ENCODE measurements at regions not wholly inside any gene's neighbourhood (a gene's known extent, or its start where the extent isn't known, plus 50 kb on each side); places are given as distances from the start of the nearest gene placed in this dataset.

DNA sequence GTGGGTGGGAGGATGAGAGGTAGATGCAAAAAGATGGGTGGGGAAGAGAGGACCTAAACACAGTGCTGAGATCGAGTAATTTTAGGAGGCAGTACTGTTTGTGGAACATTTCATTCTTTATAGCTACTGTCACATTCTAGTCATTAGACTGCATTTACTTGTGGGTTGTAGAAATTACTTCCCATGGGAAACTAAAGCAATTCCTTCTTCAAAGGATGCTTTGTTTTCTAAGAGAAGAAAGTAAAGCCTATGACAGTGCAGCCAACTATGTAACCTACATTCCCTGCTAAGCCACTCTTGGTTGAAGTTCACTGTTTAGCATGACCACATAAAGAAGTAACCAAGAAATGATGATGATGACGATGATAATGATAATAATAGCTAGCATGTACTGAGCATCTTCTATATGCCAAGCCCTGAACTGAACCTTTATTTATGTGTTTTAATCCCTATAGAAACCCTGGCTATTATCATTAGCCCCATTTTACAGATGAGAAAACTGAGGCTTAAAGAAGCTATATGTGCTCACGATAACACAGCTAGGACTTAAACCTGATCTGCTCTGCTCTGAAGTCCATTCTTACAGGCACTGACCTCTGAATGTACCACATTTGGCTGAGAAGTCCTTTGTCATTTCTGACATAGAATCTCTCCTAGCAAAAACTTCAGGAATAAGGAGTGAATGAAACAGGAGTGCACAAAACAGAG is 114.5 kb upstream of the KIT start:
- peaks cover 13% of the 10 kb centered on the region for H3K4me1 ChIP-seq (ENCODE audit: low read length)
- H3K9ac ChIP-seq (ENCODE audit: low read length) = no peak overlapping the region
- H2AFZ ChIP-seq (ENCODE audit: low read length) = no peak overlapping the region
- H3K79me2 ChIP-seq (ENCODE audit: low read length) = no peaks in the 10 kb centered on the region
- H4K20me1 ChIP-seq (ENCODE audit: insufficient read depth, low read depth, low read length) = no peaks in the 10 kb centered on the region
- H3K4me3 ChIP-seq (ENCODE audit: low read length) = no peak overlapping the region
- no peak overlapping the region for H3K27ac ChIP-seq (ENCODE audit: low read length)
- DNase-seq = no peak
- H3K9me3 ChIP-seq (ENCODE audit: low read length) = no peaks in the 10 kb centered on the region
- H3K36me3 ChIP-seq (ENCODE audit: insufficient read depth, low read length) = no peaks in the 10 kb centered on the region
- no peaks in the 10 kb centered on the region for H3K9me2 ChIP-seq (replicated peaks; ENCODE audit: insufficient read depth, low read length)
- H3K27me3 ChIP-seq (ENCODE audit: low read length) = no peaks in the 10 kb centered on the region
- no peak overlapping the region for H3K4me2 ChIP-seq (ENCODE audit: low read depth, low read length, poor library complexity, severe bottlenecking)

DNA sequence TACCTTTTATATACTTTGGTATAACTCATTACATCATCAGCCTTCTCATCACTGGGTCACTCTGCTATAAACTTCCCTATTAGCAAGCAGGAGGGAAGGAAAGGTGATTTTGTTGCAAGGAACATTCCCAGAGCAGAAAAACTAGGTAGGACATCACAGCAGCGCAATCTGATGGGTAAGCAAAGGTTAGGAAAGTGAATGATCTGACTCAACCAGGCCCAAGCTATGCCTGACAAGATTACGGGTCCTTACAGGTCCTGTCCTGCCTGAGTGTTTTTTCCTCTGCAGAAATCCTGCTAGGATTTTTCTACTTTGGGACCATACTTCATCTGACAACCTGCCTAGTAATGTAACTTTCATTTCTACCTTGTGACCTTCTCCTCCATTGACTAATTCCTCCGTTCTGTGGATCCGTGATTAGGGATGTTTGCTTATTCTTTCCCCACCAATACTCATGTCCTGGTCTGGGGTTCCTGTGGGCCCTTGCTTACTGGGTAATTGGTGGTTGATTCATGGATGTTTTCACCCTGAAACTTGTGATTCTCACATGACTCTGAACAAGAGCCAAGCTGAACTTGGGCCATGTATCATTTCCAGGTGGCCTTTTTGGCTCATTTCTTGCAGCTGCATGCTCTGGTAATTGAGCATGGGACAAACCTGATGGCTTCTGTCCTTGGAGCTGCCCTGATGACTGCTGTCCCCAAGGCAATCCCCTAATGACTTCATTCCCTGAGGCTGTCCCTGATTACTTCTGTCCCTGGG is 111.9 kb upstream of the KIT start:
- H2AFZ ChIP-seq (ENCODE audit: low read length) = no peak overlapping the region
- no peaks in the 10 kb centered on the region for H3K27me3 ChIP-seq (ENCODE audit: low read length)
- no peaks in the 10 kb centered on the region for H3K36me3 ChIP-seq (ENCODE audit: insufficient read depth, low read length)
- H3K9ac ChIP-seq (ENCODE audit: low read length) = no peak overlapping the region
- H3K79me2 ChIP-seq (ENCODE audit: low read length) = no peaks in the 10 kb centered on the region
- H3K4me1 ChIP-seq (ENCODE audit: low read length) = peaks cover 14% of the 10 kb centered on the region
- H3K4me2 ChIP-seq (ENCODE audit: low read depth, low read length, poor library complexity, severe bottlenecking) = no peak overlapping the region
- H4K20me1 ChIP-seq (ENCODE audit: insufficient read depth, low read depth, low read length) = no peaks in the 10 kb centered on the region
- H3K4me3 ChIP-seq (ENCODE audit: low read length) = no peak overlapping the region
- no peaks in the 10 kb centered on the region for H3K9me3 ChIP-seq (ENCODE audit: low read length)
- no peak overlapping the region for H3K27ac ChIP-seq (ENCODE audit: low read length)
- H3K9me2 ChIP-seq (replicated peaks; ENCODE audit: insufficient read depth, low read length) = no peaks in the 10 kb centered on the region
- no peak for DNase-seq

DNA sequence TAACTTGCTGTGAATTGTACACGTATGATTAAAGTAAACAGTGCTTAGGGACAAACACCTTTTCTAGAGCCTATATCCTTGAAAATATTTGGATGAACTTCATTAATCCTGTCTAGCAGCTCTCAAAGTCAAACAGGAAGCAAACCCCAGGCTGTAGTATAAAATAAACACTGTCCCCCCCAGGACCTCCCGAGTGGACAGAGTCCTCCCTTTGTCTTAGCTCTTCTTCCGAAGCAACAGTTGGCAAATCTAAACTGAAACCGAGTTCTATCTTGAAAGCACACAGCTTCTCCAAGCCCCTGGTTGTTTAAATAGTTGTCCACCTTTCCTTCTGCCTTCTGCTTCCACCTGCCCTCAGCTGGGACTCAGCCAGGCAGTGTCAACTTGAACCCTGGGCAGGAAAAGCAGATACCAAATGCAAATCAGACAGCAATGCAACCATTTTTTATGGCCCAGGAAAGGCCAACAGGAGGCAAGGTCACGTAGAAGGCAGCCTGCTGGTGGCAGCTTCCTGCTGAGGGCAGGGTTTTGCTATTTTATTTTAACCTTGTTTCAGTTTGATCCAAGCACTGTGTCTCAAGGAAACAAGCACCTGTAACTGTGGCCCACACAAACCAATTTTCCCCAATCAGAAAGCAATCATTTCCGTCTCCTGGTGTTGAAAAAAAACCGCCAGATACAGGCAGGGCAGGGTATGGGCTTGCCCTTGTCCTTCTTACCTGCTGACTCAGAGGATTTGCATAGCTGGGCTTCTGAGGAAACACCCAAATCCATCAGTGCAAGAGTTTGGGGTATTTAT is 110.3 kb upstream of the KIT start:
- H3K27ac ChIP-seq (ENCODE audit: low read length) = no peak overlapping the region
- H3K9ac ChIP-seq (ENCODE audit: low read length) = no peak overlapping the region
- peak overlapping the region; percentile 17; the same call in 1 of the 2 replicates for H3K4me3 ChIP-seq (ENCODE audit: low read length)
- H3K4me2 ChIP-seq (ENCODE audit: low read depth, low read length, poor library complexity, severe bottlenecking) = peak overlapping the region; percentile 46
- H3K4me1 ChIP-seq (ENCODE audit: low read length) = peaks cover 14% of the 10 kb centered on the region
- H4K20me1 ChIP-seq (ENCODE audit: insufficient read depth, low read depth, low read length) = no peaks in the 10 kb centered on the region
- no peak for DNase-seq
- H3K79me2 ChIP-seq (ENCODE audit: low read length) = no peaks in the 10 kb centered on the region
- no peaks in the 10 kb centered on the region for H3K9me3 ChIP-seq (ENCODE audit: low read length)
- H3K27me3 ChIP-seq (ENCODE audit: low read length) = no peaks in the 10 kb centered on the region
- H2AFZ ChIP-seq (ENCODE audit: low read length) = no peak overlapping the region
- no peaks in the 10 kb centered on the region for H3K36me3 ChIP-seq (ENCODE audit: insufficient read depth, low read length)
- H3K9me2 ChIP-seq (replicated peaks; ENCODE audit: insufficient read depth, low read length) = no peaks in the 10 kb centered on the region

DNA sequence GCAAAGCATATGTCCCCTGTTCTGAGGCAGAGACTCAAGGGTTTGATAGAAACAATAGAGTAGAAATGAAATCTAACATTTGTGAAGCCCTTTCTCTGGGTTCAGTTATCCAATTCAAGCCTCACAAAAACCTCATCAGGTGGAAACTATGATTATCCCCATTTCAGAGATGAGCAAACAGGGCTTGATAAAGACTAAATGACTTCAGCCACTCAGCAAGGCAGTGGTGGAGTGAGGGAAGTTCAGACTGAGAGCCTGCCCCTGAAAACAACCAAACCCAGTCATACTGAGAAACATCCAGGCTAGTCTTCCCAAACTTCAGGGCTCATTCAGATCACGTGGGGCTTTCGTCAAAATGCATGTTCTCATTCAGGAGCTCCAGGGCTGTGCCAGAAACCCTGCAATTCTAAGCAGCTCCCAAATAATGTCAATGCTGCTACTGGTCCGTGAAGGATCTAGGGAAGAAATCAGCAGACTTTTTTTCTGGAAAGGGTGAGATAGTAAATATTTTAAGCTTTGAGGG is 109.6 kb upstream of the KIT start:
- H3K4me2 ChIP-seq (ENCODE audit: low read depth, low read length, poor library complexity, severe bottlenecking) = peak overlapping the region; percentile 46
- no peak for DNase-seq
- no peaks in the 10 kb centered on the region for H3K9me3 ChIP-seq (ENCODE audit: low read length)
- no peaks in the 10 kb centered on the region for H4K20me1 ChIP-seq (ENCODE audit: insufficient read depth, low read depth, low read length)
- H3K27ac ChIP-seq (ENCODE audit: low read length) = no peak overlapping the region
- H2AFZ ChIP-seq (ENCODE audit: low read length) = no peak overlapping the region
- no peaks in the 10 kb centered on the region for H3K27me3 ChIP-seq (ENCODE audit: low read length)
- peaks cover 14% of the 10 kb centered on the region for H3K4me1 ChIP-seq (ENCODE audit: low read length)
- H3K36me3 ChIP-seq (ENCODE audit: insufficient read depth, low read length) = no peaks in the 10 kb centered on the region
- H3K9me2 ChIP-seq (replicated peaks; ENCODE audit: insufficient read depth, low read length) = no peaks in the 10 kb centered on the region
- H3K4me3 ChIP-seq (ENCODE audit: low read length) = peak overlapping the region; percentile 17; the same call in 1 of the 2 replicates
- H3K9ac ChIP-seq (ENCODE audit: low read length) = no peak overlapping the region
- H3K79me2 ChIP-seq (ENCODE audit: low read length) = no peaks in the 10 kb centered on the region

DNA sequence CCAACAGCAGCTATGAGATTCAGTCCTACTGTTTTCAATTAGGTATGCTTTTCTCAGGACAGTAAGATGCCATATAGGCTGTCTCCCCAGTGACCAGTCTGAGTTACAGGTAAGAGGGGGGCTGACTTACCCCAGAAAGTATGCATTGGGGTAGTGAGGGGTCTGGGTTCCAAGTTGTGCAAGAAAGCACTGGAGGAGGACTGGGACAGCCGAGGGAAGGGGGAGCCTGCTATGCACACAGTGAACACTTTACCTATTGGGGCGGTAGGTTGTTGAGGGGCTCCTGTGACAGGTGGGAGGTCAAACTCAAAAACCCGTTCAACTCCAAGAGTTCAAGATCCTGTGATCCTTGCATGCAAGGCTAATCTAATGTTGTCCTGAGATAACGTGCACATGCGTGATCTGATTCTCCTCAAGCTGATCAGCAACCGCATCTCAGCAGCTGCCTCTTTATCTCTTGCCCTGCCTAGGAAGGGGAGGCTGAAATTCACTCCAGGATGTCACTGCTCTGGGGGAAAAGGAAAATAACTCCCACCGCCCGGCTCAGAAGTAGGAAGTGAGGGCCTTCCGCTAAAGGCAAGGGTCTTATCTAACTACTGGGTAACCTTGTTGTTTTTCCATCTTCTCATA is 108.8 kb upstream of the KIT start:
- H2AFZ ChIP-seq (ENCODE audit: low read length) = no peak overlapping the region
- H4K20me1 ChIP-seq (ENCODE audit: insufficient read depth, low read depth, low read length) = no peaks in the 10 kb centered on the region
- H3K36me3 ChIP-seq (ENCODE audit: insufficient read depth, low read length) = no peaks in the 10 kb centered on the region
- no peak for DNase-seq
- no peaks in the 10 kb centered on the region for H3K9me2 ChIP-seq (replicated peaks; ENCODE audit: insufficient read depth, low read length)
- no peaks in the 10 kb centered on the region for H3K9me3 ChIP-seq (ENCODE audit: low read length)
- no peak overlapping the region for H3K9ac ChIP-seq (ENCODE audit: low read length)
- no peaks in the 10 kb centered on the region for H3K27me3 ChIP-seq (ENCODE audit: low read length)
- peaks cover 14% of the 10 kb centered on the region for H3K4me1 ChIP-seq (ENCODE audit: low read length)
- H3K4me3 ChIP-seq (ENCODE audit: low read length) = no peak overlapping the region
- no peak overlapping the region for H3K27ac ChIP-seq (ENCODE audit: low read length)
- no peaks in the 10 kb centered on the region for H3K79me2 ChIP-seq (ENCODE audit: low read length)
- no peak overlapping the region for H3K4me2 ChIP-seq (ENCODE audit: low read depth, low read length, poor library complexity, severe bottlenecking)

DNA sequence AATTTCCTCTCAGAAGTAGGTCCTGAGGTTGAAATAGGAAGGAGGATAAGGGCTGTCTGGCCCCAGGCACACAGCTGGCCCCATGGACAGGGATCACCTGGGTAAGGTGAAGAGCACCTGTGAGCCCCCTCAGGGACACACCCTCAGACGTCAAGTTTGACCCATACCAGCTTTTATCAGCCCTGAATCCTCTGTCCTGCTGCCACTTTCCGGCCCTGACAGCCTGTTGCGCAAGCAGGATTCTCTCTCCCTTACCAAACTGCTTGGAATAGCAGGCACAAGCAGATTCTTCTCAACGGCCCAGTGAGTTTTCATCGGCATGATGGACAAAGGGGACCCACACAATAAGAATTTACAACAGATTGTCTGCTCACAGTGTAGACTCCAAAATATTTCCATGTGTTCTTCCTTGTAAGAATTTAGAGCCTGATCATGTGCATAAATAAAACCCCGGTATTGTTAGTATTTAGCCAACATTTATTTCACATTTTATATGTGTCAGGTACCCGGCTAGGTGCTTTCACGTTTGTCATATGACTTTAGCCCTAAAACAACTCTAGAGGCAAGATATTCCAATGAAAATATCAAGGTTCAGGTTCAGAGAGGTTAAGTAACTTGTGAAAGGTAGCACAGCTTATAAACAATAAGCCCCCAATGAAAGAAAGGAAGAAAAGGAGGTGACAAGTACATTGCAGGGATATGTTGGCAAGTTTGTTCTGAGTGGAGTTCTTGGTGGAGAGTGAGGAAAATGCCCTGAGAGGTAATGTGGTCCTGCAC is 107.2 kb upstream of the KIT start:
- Histone ChIP-seq H3K9ac (ENCODE audit: low read length) (no peak overlapping the region), H3K36me3 (ENCODE audit: insufficient read depth, low read length) (no peaks in the 10 kb centered on the region), H3K27ac (ENCODE audit: low read length) (no peak overlapping the region), H4K20me1 (ENCODE audit: insufficient read depth, low read depth, low read length) (no peaks in the 10 kb centered on the region), H3K4me1 (ENCODE audit: low read length) (peaks cover 14% of the 10 kb centered on the region), H3K27me3 (ENCODE audit: low read length) (no peaks in the 10 kb centered on the region), H3K4me3 (ENCODE audit: low read length) (no peak overlapping the region), H2AFZ (ENCODE audit: low read length) (no peak overlapping the region), H3K79me2 (ENCODE audit: low read length) (no peaks in the 10 kb centered on the region), H3K4me2 (ENCODE audit: low read depth, low read length, poor library complexity, severe bottlenecking) (no peak overlapping the region), H3K9me2 (replicated peaks; ENCODE audit: insufficient read depth, low read length) (no peaks in the 10 kb centered on the region), H3K9me3 (ENCODE audit: low read length) (no peaks in the 10 kb centered on the region)
- no peak for DNase-seq

DNA sequence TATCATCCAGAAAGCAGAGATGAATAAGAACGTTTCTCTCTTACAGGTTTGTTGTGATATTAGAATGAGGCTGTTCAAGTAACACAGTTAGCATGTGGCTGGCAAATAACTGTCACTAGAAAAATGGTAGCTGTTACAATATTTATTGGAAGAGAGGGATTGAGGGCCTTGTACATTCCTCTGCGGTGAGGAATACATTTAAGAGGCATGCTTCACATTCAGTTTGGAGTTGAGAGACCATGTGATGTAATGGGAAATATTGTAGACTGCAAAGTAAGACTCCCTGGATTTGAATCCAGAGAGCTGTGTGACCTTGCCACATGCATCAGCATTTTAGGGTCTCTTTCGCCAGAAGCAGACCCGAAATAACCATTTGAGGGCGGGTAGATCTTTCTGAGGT is 104.8 kb upstream of the KIT start:
- no peak overlapping the region for H3K4me2 ChIP-seq (ENCODE audit: low read depth, low read length, poor library complexity, severe bottlenecking)
- peaks cover 3% of the 10 kb centered on the region for H3K4me1 ChIP-seq (ENCODE audit: low read length)
- H3K9me2 ChIP-seq (replicated peaks; ENCODE audit: insufficient read depth, low read length) = no peaks in the 10 kb centered on the region
- no peak overlapping the region for H3K4me3 ChIP-seq (ENCODE audit: low read length)
- H3K9ac ChIP-seq (ENCODE audit: low read length) = no peak overlapping the region
- H3K27ac ChIP-seq (ENCODE audit: low read length) = no peak overlapping the region
- H3K27me3 ChIP-seq (ENCODE audit: low read length) = no peaks in the 10 kb centered on the region
- no peaks in the 10 kb centered on the region for H4K20me1 ChIP-seq (ENCODE audit: insufficient read depth, low read depth, low read length)
- H3K79me2 ChIP-seq (ENCODE audit: low read length) = no peaks in the 10 kb centered on the region
- H3K36me3 ChIP-seq (ENCODE audit: insufficient read depth, low read length) = no peaks in the 10 kb centered on the region
- no peaks in the 10 kb centered on the region for H3K9me3 ChIP-seq (ENCODE audit: low read length)
- H2AFZ ChIP-seq (ENCODE audit: low read length) = no peak overlapping the region
- DNase-seq = no peak

All from Karpas-422 (cell line).